HG03139 (cell line): ENCODE measurements at regions not wholly inside any gene's neighbourhood (a gene's known extent, or its start where the extent isn't known, plus 50 kb on each side); places are given as distances from the start of the nearest gene placed in this dataset.

ENCODE experiments used
- ATAC-seq: cut with Tn5 transposase; IDR thresholded peaks from one replicate; pipeline ENCODE4 v1.9.1; 2021; ENCODE audit not compliant: unreplicated experiment

- ATAC-seq: no peak
Observed at GRCh38 chr10:57222129-57222528, 861.1 kb upstream of the ZWINT start.

- ATAC-seq: no peak
Observed at GRCh38 chr10:57221674-57222073, 860.6 kb upstream of the ZWINT start.

GRCh38 chr10:57218382-57218781 lies 857.3 kb upstream of the ZWINT start:
- ATAC-seq: no peak

GRCh38 chr10:57202356-57202755 lies 841.3 kb upstream of the ZWINT start:
- no peak for ATAC-seq

- no peak for ATAC-seq
Observed at GRCh38 chr10:57188846-57189245, 827.8 kb upstream of the ZWINT start.

- ATAC-seq: no peak
Observed at GRCh38 chr10:57186201-57186600, 825.1 kb upstream of the ZWINT start.

GRCh38 chr10:57169597-57169996 lies 808.5 kb upstream of the ZWINT start:
- no peak for ATAC-seq

- ATAC-seq: no peak
Observed at GRCh38 chr10:57168611-57169240, 807.7 kb upstream of the ZWINT start.

GRCh38 chr10:57165671-57166070 lies 804.6 kb upstream of the ZWINT start:
- ATAC-seq: no peak

GRCh38 chr10:57162231-57162630 lies 801.2 kb upstream of the ZWINT start:
- no peak for ATAC-seq

- ATAC-seq: no peak
Observed at GRCh38 chr10:57161157-57161556, 800.1 kb upstream of the ZWINT start.

GRCh38 chr10:57145548-57145947 lies 784.5 kb upstream of the ZWINT start:
- peak; percentile 88 for ATAC-seq

- ATAC-seq: no peak
Observed at GRCh38 chr10:57142925-57143576, 782.0 kb upstream of the ZWINT start.

GRCh38 chr10:57141708-57142107 lies 780.6 kb upstream of the ZWINT start:
- ATAC-seq: no peak

- no peak for ATAC-seq
Observed at GRCh38 chr10:57119684-57120083, 758.6 kb upstream of the ZWINT start.

- no peak for ATAC-seq
Observed at GRCh38 chr10:57113545-57113944, 752.5 kb upstream of the ZWINT start.

GRCh38 chr10:57102236-57102635 lies 741.2 kb upstream of the ZWINT start:
- no peak for ATAC-seq

GRCh38 chr10:57098146-57098545 lies 737.1 kb upstream of the ZWINT start:
- ATAC-seq: no peak

GRCh38 chr10:57096044-57096443 lies 735.0 kb upstream of the ZWINT start:
- ATAC-seq: no peak

- ATAC-seq: no peak
Observed at GRCh38 chr10:57094965-57095364, 733.9 kb upstream of the ZWINT start.

- no peak for ATAC-seq
Observed at GRCh38 chr10:57094083-57094482, 733.0 kb upstream of the ZWINT start.

- ATAC-seq: no peak
Observed at GRCh38 chr10:57053530-57053929, 692.5 kb upstream of the ZWINT start.

- ATAC-seq: no peak
Observed at GRCh38 chr10:57049096-57049495, 688.0 kb upstream of the ZWINT start.
